A549 (cell line): ENCODE measurements at regions not wholly inside any gene's neighbourhood (a gene's known extent, or its start where the extent isn't known, plus 50 kb on each side); places are given as distances from the start of the nearest gene placed in this dataset.

ENCODE experiments used
- ATAC-seq, 2 experiments: fragments of 200-7000 bp in 1 of 2; fragments of >200 bp in 1 of 2; cut with Nextera tagmentation in 1 of 2; cut with Tn5 transposase in 1 of 2; 3 replicates each; pipeline versions ENCODE4 v1.8.0 to v1.9.1; 2018 to 2020; ENCODE audit warnings: mild to moderate bottlenecking in 1 of 2, moderate library complexity in 1 of 2
- CTCF ChIA-PET: fragments of 300-600 bp; sonication (Branson Sonifier 250); formaldehyde crosslinking; extraction: SDS; loops from one replicate; lab custom pipeline; 2021; ENCODE audit warnings: antibody characterized with exemption, inconsistent platforms; lab: Yijun Ruan, JAX
- POLR2A ChIA-PET: fragments of 350-600 bp; formaldehyde crosslinking; extraction: SDS; loops from one replicate; lab custom pipeline; 2021; ENCODE audit warnings: antibody characterized with exemption, inconsistent platforms; lab: Yijun Ruan, JAX
- DNase-seq, 2 experiments: peaks; one replicate each; pipeline versions ENCODE4 v3.0.0 to v3.0.0-alpha.2; 2011 to 2016; ENCODE audit warnings: low read depth in 1 of 2, low spot score in 1 of 2
- FAIRE-seq: peaks from 2 replicates; lab custom pipeline; 2011; peaks lifted over from hg19 to GRCh38; lab: Jason Lieb, UNC
- H3K27ac ChIP-seq, 2 experiments: fragments of >200 bp; sonication (Bioruptor Twin); formaldehyde crosslinking; 3 replicates each; pipeline ENCODE4 v1.5.1; 2016 to 2017
- H3K4me1 ChIP-seq: fragments of >200 bp; sonication (Bioruptor Twin); formaldehyde crosslinking; 3 replicates; pipeline ENCODE4 v1.6.1; 2016
- H3K4me2 ChIP-seq: fragments of >200 bp; sonication (Bioruptor Twin); formaldehyde crosslinking; 3 replicates; pipeline ENCODE4 v1.6.1; 2016
- H3K4me3 ChIP-seq: fragments of >200 bp; sonication (Bioruptor Twin); formaldehyde crosslinking; 3 replicates; pipeline ENCODE4 v1.5.1; 2016
- H3K9me3 ChIP-seq: fragments of >200 bp; sonication (Bioruptor Twin); formaldehyde crosslinking; 3 replicates; pipeline ENCODE4 v1.6.1; 2016
- ESRRA ChIP-seq: fragments of 150-350 bp; IDR thresholded peaks from 2 replicates; pipeline ENCODE4 v1.6.1; 2014; ENCODE audit warnings: mild to moderate bottlenecking, low read length, borderline replicate concordance
- FOSL2 ChIP-seq, 2 experiments: fragments of 450-650 bp in 1 of 2; fragments of >200 bp in 1 of 2; sonication (Bioruptor Twin) in 1 of 2; formaldehyde crosslinking; IDR thresholded peaks; 2 replicates each; pipeline versions ENCODE4 v1.5.0 to v1.6.1; 2016 to 2020; ENCODE audit warnings: mild to moderate bottlenecking in 1 of 2, moderate library complexity in 1 of 2
- GATA3 ChIP-seq: IDR thresholded peaks from 2 replicates; pipeline ENCODE4 v1.6.1; 2012; ENCODE audit warnings: borderline replicate concordance
- HDAC2 ChIP-seq: fragments of 200-600 bp; sonication (generic); IDR thresholded peaks from 2 replicates; pipeline ENCODE4 v1.6.1; 2016
- HEYL ChIP-seq: fragments of 250-450 bp; sonication (Bioruptor Pico); IDR thresholded peaks from 2 replicates; pipeline ENCODE4 v1.8.0; 2021; ENCODE audit warnings: mild to moderate bottlenecking, moderate library complexity
- HOXB5 ChIP-seq: fragments of 250-450 bp; sonication (Bioruptor Pico); IDR thresholded peaks from 2 replicates; pipeline ENCODE4 v1.5.0; 2020; ENCODE audit warnings: mild to moderate bottlenecking, moderate library complexity
- JUN ChIP-seq, 2 experiments: fragments of >200 bp; sonication (Bioruptor Twin); formaldehyde crosslinking; IDR thresholded peaks; 2 replicates in 1 of 2; 3 replicates in 1 of 2; pipeline ENCODE4 v1.6.1; 2016 to 2017
- JUNB ChIP-seq: fragments of >200 bp; sonication (Bioruptor Twin); formaldehyde crosslinking; IDR thresholded peaks from 2 replicates; pipeline ENCODE4 v1.6.1; 2016
- KDM1A ChIP-seq: fragments of 200-600 bp; sonication (generic); IDR thresholded peaks from 2 replicates; pipeline ENCODE4 v1.6.1; 2016; ENCODE audit warnings: low read depth, mild to moderate bottlenecking
- MYC ChIP-seq: IDR thresholded peaks from 2 replicates; pipeline ENCODE4 v1.6.1; 2012; ENCODE audit warnings: mild to moderate bottlenecking, inconsistent platforms, low read length, improper control_type of control experiment, borderline replicate concordance
- NPAS2 ChIP-seq: fragments of 250-450 bp; sonication (Bioruptor Pico); IDR thresholded peaks from 2 replicates; pipeline ENCODE4 v1.8.0; 2022; ENCODE audit warnings: mild to moderate bottlenecking, moderate library complexity, borderline replicate concordance
- PHF8 ChIP-seq: fragments of 200-600 bp; sonication (generic); IDR thresholded peaks from 2 replicates; pipeline ENCODE4 v1.6.1; 2016; ENCODE audit warnings: low read depth, mild to moderate bottlenecking, antibody characterized with exemption, moderate library complexity, borderline replicate concordance
- RCOR1 ChIP-seq: fragments of 150-350 bp; IDR thresholded peaks from 2 replicates; pipeline ENCODE4 v1.6.1; 2014; ENCODE audit warnings: antibody characterized with exemption, low read length, low read depth
- SREBF2 ChIP-seq: fragments of 450-650 bp; IDR thresholded peaks from 2 replicates; pipeline ENCODE4 v1.6.1; 2014; ENCODE audit warnings: mild to moderate bottlenecking, moderate library complexity
- TFCP2L1 ChIP-seq: fragments of 250-450 bp; sonication (Bioruptor Pico); IDR thresholded peaks from 2 replicates; pipeline ENCODE4 v1.5.0; 2021; ENCODE audit warnings: mild to moderate bottlenecking
- TP53 ChIP-seq: fragments of 250-450 bp; sonication (Bioruptor Pico); IDR thresholded peaks from 2 replicates; pipeline ENCODE4 v1.5.0; 2021; ENCODE audit warnings: mild to moderate bottlenecking, moderate library complexity
- ZC3H11A ChIP-seq: fragments of 450-650 bp; IDR thresholded peaks from 2 replicates; pipeline ENCODE4 v1.6.1; 2014; ENCODE audit warnings: antibody characterized with exemption, mild to moderate bottlenecking
- WGBS: methylation state at CpG from one replicate; pipeline ENCODE4 v1.1.6; 2017; ENCODE audit errors: missing lambda C conversion rate; 5-methylcytosine and 5-hydroxymethylcytosine counted together
- TF ChIP-seq, protein P1 (sequence below): fragments of 250-450 bp; sonication (Bioruptor Pico); IDR thresholded peaks from 2 replicates; pipeline ENCODE4 v1.5.0; 2021; ENCODE audit warnings: mild to moderate bottlenecking, moderate library complexity, borderline replicate concordance
- TF ChIP-seq, protein P2 (sequence below): IDR thresholded peaks from 2 replicates; pipeline ENCODE4 v1.6.1; 2012
- TF ChIP-seq, protein P3 (sequence below): fragments of 250-450 bp; sonication (Bioruptor Pico); IDR thresholded peaks from 2 replicates; pipeline ENCODE4 v1.5.0; 2020; ENCODE audit warnings: low read depth, mild to moderate bottlenecking, moderate library complexity
- TF ChIP-seq, protein P4 (sequence below): IDR thresholded peaks from 2 replicates; pipeline ENCODE4 v1.6.1; 2012; ENCODE audit warnings: low read depth, borderline replicate concordance

DNA sequence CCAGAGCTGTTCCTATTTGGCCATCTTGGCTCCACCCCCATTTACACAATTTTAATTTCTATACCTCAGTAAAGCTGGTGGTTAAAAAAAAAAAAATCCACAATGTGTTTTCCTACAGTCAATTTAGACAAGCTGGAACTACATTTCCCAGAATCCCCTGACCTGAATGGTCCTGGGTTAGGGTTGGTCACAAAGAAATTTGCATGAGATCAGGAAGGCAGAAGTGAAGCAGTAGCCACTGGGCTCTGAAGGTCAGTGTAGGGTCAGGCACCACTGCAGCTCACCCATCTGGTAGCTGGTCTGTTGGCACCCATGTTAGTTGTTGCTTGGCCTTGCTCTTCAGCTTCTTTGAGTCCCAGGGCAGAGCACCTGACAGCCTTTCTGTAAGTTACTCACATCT, 210.7 kb upstream of the API5 start:
- DNase-seq, result no peak
- H3K4me3 ChIP-seq, result no peak overlapping the region
- no peak overlapping the region for H3K27ac ChIP-seq
- FAIRE-seq, result no peak
- TF ChIP-seq ZC3H11A, result no peak
- TF ChIP-seq HEYL (CRISPR knock-in tag), result no peak
- TF ChIP-seq SREBF2, result no peak
- TF ChIP-seq NPAS2 (CRISPR knock-in tag), result no peak
- TF ChIP-seq, protein P1, sequence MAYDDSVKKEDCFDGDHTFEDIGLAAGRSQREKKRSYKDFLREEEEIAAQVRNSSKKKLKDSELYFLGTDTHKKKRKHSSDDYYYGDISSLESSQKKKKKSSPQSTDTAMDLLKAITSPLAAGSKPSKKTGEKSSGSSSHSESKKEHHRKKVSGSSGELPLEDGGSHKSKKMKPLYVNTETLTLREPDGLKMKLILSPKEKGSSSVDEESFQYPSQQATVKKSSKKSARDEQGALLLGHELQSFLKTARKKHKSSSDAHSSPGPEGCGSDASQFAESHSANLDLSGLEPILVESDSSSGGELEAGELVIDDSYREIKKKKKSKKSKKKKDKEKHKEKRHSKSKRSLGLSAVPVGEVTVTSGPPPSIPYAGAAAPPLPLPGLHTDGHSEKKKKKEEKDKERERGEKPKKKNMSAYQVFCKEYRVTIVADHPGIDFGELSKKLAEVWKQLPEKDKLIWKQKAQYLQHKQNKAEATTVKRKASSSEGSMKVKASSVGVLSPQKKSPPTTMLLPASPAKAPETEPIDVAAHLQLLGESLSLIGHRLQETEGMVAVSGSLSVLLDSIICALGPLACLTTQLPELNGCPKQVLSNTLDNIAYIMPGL (CRISPR knock-in tag), result no peak
- TF ChIP-seq, protein P2, sequence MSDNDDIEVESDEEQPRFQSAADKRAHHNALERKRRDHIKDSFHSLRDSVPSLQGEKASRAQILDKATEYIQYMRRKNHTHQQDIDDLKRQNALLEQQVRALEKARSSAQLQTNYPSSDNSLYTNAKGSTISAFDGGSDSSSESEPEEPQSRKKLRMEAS, result no peak
- TF ChIP-seq TP53 (CRISPR knock-in tag), result no peak
- no peak for TF ChIP-seq ESRRA
- no peaks in the 10 kb centered on the region for H3K4me1 ChIP-seq
- ATAC-seq, result no peak
- H3K9me3 ChIP-seq, result no peaks in the 10 kb centered on the region
- no peak overlapping the region for H3K4me2 ChIP-seq
- CTCF ChIA-PET, result interaction anchor here (0.6 kb wide), 1 partner anchor 13 kb away, joined by 3 read pairs; no protein-coding TSS in a partner anchor
- POLR2A ChIA-PET, result no interaction called here

DNA sequence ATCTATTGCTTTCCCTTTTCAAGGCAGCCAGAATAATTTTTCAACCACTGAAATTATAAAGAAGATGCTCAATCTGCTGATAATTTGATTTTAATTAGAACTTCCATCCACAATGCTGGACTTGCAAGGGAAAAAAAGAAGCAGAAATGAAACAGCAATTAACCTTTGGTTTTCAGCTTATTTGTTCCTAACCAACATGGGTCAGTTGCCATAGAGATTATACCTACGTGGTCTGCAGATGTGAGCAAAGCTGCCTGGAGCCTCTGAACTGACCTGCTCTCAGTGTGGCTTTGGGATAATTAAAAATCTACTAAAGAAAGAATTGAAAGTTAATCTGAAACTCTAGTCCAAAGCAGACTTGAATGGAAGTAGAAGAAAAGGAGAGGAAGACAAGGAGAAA, 195.7 kb upstream of the API5 start:
- H3K4me1 ChIP-seq, result no peaks in the 10 kb centered on the region
- H3K4me2 ChIP-seq, result no peak overlapping the region
- DNase-seq, result no peak
- TF ChIP-seq, protein P3, sequence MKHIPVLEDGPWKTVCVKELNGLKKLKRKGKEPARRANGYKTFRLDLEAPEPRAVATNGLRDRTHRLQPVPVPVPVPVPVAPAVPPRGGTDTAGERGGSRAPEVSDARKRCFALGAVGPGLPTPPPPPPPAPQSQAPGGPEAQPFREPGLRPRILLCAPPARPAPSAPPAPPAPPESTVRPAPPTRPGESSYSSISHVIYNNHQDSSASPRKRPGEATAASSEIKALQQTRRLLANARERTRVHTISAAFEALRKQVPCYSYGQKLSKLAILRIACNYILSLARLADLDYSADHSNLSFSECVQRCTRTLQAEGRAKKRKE (CRISPR knock-in tag), result no peak
- TF ChIP-seq FOSL2 (IDR thresholded peaks at IDR 0.05) (no peak), FOSL2 (CRISPR knock-in tag; IDR thresholded peaks at IDR 0.05) (no peak), GATA3 (no peak), PHF8 (no peak), TFCP2L1 (CRISPR knock-in tag) (no peak), HOXB5 (CRISPR knock-in tag) (no peak), RCOR1 (no peak), KDM1A (no peak), JUNB (no peak), HEYL (CRISPR knock-in tag) (no peak), JUN (IDR thresholded peaks at IDR 0.05) (no peak), HDAC2 (no peak), ZC3H11A (no peak), MYC (no peak), TP53 (CRISPR knock-in tag) (no peak), ESRRA (no peak)
- TF ChIP-seq, protein P4, sequence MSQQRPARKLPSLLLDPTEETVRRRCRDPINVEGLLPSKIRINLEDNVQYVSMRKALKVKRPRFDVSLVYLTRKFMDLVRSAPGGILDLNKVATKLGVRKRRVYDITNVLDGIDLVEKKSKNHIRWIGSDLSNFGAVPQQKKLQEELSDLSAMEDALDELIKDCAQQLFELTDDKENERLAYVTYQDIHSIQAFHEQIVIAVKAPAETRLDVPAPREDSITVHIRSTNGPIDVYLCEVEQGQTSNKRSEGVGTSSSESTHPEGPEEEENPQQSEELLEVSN, result no peak
- POLR2A ChIA-PET, result no interaction called here
- no peaks in the 10 kb centered on the region for H3K9me3 ChIP-seq
- CTCF ChIA-PET, result no interaction called here
- 0% methylated on average over 1 of the region's 1 CpG for WGBS
- no peak for FAIRE-seq
- H3K4me3 ChIP-seq, result no peak overlapping the region
- H3K27ac ChIP-seq, result no peak overlapping the region
- ATAC-seq, result no peak
